Stimulated activated CD4-positive, alpha-beta T cell treated with anti-CD3 and anti-CD28 coated beads, Interleukin-12 subunit alpha, Interleukin-12 subunit beta, amount 100 ng/mL, for 24 hours (primary cell): ENCODE measurements at regions not wholly inside any gene's neighbourhood (a gene's known extent, or its start where the extent isn't known, plus 50 kb on each side); places are given as distances from the start of the nearest gene placed in this dataset.
"Not testable (repeated sequence)": the region's sequence is repeated elsewhere in the genome, so short reads cannot be mapped to it uniquely, and the experiment has no call there.

Experiments used
- DNase-seq, 2 experiments: peaks; one replicate each; pipeline ENCODE4 v3.0.0-alpha.2; 2020; ENCODE audit warnings: low read depth in 2 of 2

DNA sequence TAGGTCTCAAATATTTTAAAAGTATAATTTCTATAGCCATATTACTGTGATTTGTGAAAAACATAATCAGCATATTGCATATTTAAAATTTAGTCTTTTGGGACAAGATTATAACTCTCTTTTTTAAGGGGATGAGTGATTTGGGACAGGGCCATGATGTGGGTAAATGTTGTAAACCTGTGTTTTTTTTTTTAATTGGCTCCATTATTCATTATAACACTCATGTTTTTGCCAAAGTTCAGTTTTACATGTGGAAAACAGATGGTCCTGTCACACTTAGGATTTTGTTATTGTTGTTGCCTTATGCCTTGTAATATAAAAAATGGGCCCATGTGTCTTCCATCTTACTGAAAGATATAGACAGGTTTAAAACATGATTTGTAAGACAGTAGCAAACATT, 1413.5 kb upstream of the RAG2 start:
- DNase-seq = no peak

DNA sequence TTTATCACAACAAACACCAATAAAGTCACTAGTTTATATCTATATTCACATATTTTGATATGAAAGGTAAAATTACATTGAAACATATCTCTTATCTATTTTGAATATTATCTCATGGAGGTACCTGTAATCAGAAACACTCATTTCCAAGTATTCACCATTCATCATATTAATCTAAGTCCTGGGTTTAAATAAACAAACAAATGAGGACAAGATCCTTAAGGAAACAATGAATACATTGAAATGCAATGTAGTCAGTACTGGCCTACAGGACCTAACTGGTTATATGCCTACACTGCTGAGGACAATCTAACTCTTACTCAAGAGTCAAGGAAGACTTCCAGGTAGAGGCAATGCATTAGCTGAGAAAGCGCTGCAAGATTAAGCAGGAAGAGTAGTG, 1411.9 kb upstream of the RAG2 start:
- no peak for DNase-seq

DNA sequence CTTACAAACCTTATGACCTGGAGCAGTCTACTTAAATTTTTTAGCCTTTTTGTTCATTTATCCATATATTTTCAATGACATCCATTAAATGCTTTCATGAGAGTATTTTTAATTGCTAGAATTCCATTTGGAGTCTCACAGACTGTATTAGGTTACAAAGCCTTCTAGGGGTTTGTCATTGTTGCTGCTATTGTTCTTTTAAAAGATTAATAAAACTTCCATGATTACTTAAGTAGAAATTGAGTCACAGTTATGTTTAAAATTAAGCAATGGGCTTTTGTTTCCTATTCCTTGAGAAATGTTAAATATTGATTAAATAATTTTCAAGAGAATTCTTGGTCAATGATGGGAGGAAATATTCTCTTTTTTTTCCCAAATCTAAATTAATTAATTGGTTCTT, 1408.4 kb upstream of the RAG2 start:
- no peak for DNase-seq

DNA sequence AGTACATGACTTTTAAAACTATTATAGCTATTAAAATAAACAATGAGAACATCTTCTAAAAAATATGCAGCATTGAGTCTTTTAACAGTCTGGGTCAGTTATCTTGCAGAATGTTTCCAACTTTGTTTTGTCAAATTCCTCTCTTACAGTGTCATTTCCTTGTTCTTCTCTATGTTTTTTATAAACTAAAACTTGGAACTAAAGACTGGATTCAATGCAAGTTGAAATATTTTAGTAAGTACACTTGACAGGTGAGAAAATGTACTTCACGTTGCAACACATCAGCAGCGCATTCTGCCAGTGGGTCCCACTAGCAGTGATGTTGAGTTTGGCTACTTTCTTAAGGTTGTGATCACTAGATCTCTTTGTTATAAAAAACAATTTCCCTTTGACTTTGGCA, 1407.6 kb upstream of the RAG2 start:
- DNase-seq = no peak

DNA sequence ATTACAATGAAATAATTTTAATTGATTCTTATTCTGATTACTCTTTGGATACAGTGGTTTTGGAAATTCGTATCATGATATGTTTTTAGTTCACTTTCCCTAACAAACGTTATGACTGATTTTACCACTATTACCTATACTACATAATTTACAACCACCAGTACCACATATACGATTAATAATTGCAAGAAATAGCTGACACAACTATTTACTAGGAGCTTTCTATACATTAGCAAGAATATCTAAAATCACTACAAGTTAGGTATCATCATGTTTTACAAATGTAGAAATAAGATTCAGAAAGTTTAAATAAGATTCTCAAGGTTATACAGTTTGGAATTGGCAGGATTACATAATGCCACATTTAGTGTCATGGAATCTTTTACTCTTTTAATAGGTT, 1401.1 kb upstream of the RAG2 start:
- DNase-seq = no peak

DNA sequence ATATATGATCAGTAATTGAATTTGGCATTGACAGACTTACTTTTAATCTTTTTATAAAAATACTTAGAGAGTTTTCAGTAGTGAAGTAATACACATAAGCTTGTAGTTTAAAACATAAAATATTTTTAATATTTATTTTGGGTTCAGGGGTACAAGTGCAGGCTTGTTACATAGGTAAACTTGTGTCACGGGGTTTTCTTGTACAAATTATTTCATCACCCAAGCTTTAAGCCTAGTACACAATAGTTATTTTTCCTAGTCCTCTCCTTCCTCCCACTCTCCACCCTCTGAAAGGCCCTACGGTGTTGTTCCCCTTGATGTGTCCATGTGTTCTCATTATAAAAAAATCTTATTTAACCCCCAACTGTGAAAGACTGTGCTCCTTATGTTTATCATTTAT, 1397.8 kb upstream of the RAG2 start:
- no peak for DNase-seq

DNA sequence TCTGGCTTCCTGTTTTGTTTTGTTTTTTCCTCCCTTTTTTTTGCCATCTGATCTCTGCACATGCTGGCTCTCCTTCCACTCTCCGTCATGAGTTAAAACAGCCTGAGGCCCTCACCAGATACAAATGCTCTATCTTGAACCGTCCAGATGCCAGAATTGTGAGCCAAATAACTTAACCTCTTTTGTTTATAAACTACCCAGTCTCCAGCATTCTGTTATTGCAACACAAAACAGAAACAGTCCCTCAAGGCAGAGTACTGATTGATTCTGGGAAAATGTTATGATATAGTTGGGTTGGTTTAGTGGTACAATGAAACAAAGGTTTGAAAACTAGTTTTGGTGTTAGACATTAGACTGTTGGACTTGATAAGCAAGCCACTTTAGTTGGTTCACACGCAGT, 1390.0 kb upstream of the RAG2 start:
- DNase-seq = no peak

DNA sequence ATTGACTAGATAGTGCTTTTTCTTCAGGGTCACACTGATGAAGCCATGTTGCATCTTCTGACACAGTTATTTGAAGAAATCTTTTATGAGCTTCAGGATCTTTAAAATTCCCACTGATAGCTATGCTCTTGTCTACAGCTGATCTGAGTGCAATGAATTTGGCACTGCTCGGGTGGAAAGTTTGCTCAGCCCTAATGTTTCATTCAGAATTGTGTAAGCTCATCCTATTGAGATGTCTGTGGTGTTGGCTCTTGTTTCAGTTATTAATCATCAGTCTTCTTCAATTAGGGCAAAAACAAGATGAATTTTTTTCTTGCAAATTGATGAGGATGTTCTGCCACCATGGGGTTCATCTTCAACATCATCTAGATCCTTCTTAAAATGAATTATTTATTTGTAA, 1387.0 kb upstream of the RAG2 start:
- no peak for DNase-seq

DNA sequence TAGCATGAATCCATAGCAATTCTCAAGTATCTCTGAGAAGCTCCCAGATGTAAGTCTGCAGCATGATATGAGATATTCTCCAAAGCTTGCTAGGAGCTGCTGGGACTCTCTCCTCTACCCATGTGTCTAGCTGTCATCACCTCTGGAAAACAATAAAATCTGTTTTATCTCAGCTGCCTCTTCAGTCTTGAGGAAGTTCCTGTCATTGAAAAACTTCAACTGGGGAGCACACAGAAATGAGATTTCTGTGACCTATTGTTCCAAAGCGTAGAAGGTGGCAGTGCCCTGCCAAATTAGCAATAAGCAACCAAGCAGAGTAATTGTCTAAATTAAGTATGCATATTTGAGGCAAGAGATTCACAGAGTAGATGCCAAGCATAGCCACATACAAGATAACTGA, 1380.6 kb upstream of the RAG2 start:
- DNase-seq = no peak

DNA sequence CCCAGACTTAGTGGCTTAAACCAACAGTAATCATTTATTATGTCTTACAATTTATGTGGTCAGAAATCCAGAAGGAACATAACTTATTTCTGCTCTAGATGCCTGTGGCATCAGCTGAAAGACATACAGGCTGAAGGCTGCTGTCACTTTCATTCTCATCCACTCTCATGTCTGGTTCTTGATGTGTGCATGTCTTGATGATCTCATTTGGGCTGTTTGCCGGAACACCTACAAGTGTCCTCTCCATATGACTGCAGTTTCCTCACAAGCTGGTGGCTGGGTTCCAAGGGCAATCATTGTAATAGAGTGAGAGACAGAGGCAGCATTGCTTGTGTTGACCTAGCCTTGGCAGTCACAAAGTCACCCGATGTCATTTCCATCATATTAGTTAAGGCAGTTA, 1375.9 kb upstream of the RAG2 start:
- no peak for DNase-seq

DNA sequence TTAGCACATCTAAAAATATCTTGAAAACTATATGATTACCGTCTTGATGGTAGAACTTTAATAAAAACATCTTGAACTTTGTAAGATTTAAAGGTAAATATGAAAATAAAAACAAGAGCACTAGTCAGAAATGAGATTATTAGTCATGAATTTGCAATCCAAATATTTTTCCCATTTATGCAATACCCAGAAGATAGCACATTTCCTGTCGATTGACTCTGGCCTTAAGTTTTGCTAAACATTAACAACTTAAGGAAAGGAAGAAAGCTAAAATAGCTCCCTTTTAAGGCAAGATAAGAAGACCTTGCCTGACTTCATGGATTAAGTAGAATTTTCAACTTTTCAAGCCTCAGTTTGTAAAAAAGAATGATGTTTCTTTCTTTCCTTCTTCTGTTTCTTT, 1374.7 kb upstream of the RAG2 start:
- no peak for DNase-seq

DNA sequence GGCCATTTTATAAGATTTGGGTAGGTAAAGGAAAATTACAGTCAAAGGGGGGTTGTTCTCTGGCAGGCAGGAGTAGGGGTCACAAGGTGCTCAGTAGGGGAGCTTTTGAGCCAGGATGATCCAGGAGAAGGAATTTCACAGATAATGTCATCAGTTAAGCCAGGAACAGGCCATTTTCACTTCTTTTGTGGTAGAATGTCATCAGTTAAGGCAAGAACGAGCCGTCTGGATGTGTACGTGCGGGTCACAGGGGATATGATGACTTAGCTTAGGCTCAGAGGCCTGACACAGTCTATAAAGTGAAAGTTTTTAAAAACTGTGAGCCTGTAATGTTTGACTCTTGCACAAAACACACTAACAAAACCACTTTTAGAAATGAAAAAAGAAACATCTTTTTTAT, 1371.3 kb upstream of the RAG2 start:
- DNase-seq = not testable (repeated sequence)

DNA sequence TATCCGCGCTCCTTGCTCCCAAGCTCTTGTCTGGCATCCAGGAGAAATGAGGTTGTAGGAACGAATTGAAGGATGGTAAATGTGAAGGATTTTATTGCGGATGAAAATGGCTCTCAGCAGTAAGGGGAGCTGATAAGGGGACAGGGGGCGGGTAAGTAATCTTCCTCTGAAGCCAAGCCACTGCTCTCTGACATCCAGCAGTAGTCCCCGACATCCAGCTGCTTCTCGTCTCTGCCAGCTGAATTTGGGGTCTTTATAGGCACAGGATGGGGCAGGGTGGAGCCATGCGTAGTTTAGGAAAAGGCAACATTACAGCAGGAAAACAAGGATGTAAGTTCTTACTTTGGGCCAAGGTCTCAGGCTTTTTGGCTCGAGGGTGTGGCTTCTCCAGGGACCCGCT, 1370.1 kb upstream of the RAG2 start:
- no peak for DNase-seq

DNA sequence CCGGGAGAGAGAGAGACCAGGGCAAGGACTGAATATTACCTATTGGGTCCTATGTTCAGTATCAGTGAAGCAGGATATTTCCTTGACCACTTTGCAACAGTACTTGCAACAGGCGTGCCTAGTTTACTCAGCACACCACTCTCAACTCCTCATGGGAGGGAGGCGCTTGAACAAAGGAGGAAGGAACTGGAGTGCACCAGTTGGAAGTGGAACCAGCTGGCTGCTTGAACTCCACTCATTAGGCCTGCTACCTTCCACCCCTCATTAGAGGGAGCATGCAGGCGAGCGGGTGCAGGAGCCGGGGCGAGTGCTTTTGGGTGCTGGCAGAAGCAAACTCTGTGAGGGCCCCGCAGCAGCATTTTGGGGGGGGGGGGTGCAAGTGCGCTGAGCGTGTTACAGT, 1369.6 kb upstream of the RAG2 start:
- DNase-seq = no peak

DNA sequence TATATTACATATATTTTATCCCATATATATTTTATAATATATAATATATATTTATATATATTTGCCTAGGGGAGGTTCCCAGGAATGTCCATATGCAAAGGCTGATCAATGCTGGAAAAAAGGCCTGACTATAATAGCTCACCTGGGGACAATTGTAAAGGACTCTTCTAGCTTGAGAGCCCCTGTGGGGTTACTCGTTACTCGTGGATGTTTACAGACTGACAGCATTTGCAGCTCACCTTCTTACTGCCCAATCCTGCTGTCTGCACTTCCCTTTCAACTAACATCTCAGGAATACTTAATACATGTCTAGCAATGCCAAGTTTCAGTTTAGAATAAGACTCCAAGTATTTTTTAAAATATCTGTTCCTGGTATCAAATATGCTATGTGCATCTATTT, 1365.4 kb upstream of the RAG2 start:
- no peak for DNase-seq

DNA sequence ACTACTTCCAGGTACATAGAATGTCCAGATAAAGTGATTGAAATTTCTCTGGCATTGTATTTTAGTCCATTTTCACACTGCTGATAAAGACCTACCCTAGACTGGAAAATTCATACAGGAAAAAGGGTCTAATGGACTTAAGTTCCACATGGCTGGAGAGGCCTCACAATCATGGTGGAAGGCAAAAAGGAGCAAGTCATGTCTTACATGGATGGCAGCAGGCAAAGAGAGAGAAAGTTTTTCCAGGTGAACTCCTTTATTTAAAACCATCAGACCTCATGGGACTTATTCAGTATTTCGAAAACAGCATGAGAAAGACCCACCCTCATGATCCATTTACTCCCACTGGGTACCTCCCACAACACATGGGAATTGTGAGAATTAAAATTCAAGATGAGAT, 1359.7 kb upstream of the RAG2 start:
- DNase-seq = no peak

DNA sequence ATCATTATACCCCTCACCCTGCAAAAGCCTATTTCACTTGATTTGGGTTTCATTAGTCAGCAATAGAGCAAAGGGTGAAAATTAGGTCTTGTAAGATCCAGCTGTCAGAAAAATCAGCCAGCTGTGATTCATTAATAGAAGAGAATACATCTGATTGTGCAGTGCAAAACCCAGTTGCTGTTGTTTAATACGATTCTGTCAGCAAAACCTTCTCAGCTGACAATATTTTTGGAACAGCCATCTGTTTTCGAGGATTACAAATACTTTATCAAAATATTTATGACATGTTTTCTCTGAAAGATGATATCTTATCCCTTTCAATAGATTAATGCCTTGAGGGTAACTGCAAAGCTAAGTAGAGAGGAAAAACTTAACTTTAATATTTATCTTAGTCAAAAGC, 1354.0 kb upstream of the RAG2 start:
- DNase-seq = no peak

DNA sequence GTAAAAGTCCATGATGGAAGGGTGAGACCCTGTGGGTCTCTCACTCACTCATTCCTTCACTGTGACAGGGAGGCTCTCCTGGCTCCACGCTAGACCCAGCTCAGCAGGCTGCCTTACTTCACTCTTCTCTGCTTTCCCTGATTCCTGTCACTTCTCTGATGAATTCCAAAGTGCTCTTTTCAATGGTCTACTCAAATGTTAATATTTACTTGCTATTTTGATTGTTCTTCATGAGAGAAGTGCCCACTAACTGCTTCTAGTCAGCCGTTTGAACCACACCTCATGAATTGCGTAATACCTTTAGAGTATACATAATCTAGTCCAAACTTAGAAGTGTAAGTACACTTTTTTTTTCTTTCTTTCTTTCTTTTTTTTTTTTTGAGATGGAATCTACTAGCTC, 1350.2 kb upstream of the RAG2 start:
- DNase-seq = no peak

DNA sequence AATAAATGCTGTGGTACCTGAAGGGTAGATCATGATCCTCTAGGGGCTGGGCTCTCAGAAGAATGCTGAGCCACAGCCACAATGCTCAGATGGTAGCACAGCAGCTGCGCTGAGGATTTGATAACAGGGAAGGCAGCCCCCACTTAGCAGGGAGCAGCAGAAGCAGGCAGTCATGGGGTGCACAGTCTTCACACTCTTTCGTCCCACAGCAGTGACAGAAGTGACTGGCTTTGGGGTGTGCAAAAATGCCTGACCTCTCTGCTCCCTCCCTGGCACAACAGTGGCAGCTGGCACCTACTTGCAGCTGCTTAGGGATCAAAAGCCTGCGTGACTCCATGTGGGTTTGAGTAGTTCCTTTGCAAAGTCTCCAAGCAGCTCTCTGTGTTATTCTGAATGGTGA, 1349.8 kb upstream of the RAG2 start:
- DNase-seq = no peak

DNA sequence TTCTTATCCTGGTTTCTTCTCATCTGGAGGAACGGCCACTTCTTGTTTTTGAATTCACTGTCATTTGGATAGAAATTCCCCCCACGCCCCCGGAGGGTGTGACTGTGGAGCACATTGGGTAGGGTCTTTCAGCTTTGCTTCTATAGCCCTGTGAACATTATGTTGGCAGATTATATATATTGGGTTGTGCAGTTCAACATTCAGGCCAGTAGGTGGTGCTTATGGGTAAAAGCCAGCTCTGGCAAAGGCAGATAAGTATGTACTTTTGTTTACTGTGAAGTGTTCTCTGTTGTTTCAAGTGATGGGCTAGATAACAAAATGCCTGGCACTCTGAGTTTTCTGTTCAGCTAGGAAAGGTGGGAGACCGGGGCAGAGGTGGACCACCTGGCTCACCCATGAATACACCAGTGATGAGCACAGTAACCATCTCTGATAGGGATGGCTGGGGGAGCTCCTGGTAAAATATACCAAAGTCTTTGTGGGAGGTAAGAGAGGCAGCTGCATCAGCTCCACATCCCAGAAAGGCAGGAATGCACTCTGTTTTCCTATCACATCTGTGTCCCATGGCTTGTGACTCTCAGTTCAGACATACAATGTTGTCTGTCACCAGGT, 1348.2 kb upstream of the RAG2 start:
- no peak for DNase-seq

DNA sequence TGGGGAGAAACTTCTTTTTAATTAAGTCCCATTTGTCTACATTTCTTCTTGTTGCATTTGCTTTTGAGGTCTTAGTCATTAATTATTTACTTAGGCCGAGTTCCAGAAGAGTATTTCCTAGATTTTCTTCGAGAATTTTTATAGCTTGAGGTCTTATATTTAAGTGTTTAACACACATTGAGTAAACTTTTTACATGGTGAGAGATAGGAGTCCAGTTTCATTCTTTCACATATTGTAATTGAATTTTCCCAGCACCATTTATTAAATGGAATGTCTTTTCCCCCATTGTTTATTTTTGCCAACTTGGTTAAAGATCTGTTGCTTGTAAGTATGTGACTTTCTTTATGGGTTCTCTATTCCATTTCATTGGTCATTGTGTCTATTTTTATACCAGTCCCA, 1344.0 kb upstream of the RAG2 start:
- DNase-seq = no peak

DNA sequence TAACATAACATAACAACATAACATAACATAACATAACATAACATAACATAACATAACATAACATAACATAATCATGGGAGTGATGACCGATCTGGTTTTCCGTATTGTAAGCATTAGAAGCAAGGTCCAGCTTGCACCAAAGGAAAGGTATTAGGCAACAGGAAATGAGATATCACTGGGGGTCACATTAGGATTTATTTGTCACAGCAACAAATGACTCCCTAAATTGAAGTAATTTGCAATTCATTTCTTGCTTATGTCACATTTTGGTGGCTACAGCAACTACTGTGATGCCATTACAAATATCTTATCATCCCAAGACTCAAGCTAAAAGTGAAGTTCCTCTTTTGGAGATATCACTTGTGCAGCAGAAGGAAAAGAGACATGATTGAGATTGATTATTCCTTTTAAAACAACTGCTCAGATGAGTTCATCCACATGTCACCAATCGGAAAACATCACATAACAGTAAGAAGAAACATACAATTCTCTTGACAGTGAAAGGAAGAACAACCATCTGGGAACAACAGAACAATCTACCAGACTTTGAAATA, 1331.1 kb upstream of the RAG2 start:
- no peak for DNase-seq

DNA sequence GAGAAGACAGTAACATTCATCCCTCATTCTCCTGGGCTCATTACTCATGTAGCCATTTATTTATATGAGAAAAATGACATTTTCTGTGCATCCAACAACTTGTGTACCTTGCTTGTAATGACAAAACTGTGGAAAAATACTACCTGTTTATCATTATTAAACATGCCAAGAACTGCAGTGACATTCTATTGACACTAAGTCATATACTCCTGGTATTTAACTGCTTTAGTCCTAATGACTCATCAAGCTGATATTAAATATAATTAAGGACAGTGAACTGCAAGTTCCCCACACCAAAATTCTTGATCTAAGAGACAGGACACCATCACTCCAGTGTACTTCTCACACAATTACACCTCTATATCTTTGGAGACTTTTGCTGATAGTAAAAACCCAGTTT, 1328.7 kb upstream of the RAG2 start:
- DNase-seq = no peak

DNA sequence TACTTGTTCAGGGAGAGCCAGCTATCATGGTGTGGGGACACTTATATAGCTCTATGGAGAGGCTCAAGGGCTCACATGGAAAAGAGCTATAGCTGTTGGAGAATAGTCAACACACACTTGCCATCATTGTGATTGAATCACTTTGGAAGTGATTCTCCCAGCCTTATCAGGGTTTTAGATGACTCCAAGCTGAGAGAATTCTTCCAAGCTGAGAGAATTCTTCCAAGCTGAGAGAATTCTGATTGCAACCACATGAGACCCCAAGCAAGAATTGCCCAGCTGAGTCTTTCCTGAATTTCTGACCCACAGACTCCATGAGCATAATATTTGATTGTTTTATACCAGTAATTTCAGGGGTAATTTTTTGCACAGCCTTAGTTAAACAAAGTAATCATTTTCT, 1318.3 kb upstream of the RAG2 start:
- DNase-seq = no peak
